ENCODE measurements at regions not wholly inside any gene's neighbourhood (a gene's known extent, or its start where the extent isn't known, plus 50 kb on each side); places are given as distances from the start of the nearest gene placed in this dataset.
"Not testable (repeated sequence)": the region's sequence is repeated elsewhere in the genome, so short reads cannot be mapped to it uniquely, and the experiment has no call there.

GRCh38 chrX:13179586-13179985 is 135.2 kb upstream of the FAM9C start:
- DNase-seq = no peak

- no peak for DNase-seq
Measured at GRCh38 chrX:13179100-13179499, 134.7 kb upstream of the FAM9C start.

GRCh38 chrX:13177921-13178566 is 133.6 kb upstream of the FAM9C start:
- no peak for DNase-seq

DNA sequence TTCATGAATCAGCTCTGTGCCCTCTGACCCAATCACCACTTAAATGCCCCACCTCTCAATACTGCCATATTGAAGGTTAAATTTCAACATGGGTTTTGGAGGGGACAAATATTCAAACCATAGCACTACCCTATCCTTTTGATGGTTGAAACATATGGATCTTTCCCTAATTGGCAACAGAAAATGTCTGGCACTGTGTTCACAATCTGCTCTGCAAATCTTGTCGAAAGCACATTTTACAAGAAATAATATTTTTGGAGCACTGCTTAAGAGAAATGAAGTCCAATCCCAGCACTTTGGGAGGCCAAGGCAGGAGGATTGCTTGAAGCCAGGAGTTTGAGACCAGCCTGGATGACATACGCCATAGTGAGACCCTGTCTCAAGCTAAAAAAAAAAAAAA is 130.6 kb upstream of the FAM9C start:
- DNase-seq = no peak

GRCh38 chrX:13170966-13171558 is 126.6 kb upstream of the FAM9C start:
- no peak for DNase-seq

DNA sequence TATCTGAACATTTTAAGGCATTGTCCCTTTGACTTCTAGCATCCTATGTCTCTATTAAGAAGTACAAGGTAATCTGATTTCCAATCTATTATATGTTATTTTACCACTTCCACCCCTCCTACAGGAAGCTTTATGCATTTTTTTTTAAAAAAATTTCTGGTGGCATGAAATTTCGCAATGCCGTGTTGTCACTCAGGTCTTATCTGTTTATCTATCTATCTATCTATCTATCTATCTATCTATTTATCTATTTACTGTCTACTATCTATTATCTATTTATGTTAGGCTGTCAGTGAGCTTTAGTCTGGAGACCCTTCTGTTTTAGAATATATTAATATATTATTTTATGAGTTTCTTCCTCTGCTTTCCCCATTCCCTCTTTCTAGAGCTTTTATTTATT is 125.3 kb upstream of the FAM9C start:
- no peak for DNase-seq

GRCh38 chrX:13168269-13168668 is 123.8 kb upstream of the FAM9C start:
- DNase-seq = peak; percentile 17

- peak; percentile 16 for DNase-seq
Measured at GRCh38 chrX:13167481-13168231, 123.2 kb upstream of the FAM9C start.

- DNase-seq = no peak
Measured at GRCh38 chrX:13165266-13166189, 121.1 kb upstream of the FAM9C start.

GRCh38 chrX:13164611-13165010 is 120.2 kb upstream of the FAM9C start:
- no peak for DNase-seq

GRCh38 chrX:13162772-13163410 is 118.5 kb upstream of the FAM9C start:
- no peak for DNase-seq

- DNase-seq = no peak
Measured at GRCh38 chrX:13159886-13160285, 115.5 kb upstream of the FAM9C start.

- no peak for DNase-seq
Measured at GRCh38 chrX:13158911-13159310, 114.5 kb upstream of the FAM9C start.

DNA sequence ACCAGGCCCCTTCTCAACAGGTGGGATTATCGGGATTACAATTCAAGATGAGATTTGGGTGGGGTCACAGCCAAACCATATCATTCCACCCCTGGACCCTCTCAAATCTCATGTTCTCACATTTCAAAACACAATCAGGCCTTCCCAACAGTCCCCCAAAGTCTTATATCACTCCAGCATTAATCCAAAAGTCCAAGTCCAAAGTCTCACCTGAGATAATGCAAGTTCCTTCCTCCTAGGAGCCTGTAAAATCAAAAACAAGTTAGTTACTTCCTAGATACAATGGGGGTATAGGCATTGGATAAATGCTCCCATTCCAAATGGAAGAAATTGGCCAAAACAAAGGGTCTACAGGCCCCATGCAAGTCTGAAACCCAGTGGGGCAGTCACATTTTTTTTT is 111.1 kb upstream of the FAM9C start:
- DNase-seq = not testable (repeated sequence)

GRCh38 chrX:13153796-13154195 is 109.4 kb upstream of the FAM9C start:
- DNase-seq = no peak

DNA sequence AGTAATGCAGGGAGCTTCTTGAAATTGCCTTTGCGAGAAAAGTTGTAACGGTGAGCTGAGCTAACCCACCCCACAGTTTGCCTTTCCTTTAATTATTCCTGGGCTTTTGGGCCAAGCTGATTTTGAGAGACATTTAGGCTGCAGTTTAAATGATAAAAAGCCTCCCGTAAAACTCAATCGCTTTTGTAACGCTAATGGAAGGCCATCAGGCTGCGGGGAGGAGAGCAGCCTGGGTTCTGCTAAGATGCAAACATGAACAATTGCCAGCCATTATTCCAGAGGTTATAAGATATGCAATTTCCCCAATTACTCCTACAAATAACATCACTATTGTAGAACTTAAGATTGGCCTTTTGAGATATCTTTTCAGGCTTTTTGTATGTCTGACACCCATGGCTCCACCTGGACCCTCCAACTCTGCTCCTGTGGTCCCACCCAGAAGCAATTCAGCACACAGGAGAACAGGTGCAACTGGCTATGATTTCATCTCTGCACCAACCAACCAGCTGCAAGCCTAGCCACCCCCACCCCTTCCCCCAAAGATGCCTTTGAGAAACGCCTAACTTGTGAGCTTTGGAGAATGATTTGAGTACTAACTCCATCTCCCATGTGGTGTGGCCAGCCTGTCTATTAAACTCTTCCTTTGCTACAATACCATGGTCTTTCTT is 108.2 kb upstream of the FAM9C start:
- DNase-seq = no peak

DNA sequence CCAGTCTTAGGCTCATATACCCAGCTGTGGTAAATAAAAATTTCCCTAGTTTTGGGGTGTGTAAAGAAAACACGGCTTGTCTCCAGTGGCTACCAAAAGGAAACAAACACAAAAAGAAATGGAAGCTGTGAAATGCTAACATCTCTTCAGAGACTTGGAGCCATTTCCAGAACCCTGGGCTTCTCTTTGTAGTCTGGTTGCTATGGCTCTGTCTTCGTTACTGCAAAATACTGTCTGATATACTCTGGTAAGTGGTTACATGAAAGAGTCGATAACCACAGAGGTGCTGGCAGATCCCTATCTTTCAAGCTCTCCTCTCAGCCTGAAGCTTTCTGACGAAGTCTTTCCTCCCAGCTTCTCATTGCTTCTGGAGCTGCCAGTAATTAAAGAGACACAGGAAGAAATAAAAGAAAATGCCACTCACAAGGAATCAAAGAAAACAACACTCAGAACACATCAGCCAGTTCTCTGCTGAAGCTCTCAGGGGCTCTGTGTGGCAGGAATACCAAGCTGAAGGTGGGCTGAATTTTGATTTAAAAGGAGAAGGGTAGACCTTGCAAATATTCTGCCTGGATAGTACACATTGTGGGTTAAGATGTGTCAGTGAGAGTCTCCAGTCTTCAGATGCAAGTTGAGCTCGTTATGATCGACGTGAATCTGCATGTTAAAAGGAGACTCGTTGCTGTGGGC is 107.6 kb upstream of the FAM9C start:
- peak; percentile 29 for DNase-seq

DNA sequence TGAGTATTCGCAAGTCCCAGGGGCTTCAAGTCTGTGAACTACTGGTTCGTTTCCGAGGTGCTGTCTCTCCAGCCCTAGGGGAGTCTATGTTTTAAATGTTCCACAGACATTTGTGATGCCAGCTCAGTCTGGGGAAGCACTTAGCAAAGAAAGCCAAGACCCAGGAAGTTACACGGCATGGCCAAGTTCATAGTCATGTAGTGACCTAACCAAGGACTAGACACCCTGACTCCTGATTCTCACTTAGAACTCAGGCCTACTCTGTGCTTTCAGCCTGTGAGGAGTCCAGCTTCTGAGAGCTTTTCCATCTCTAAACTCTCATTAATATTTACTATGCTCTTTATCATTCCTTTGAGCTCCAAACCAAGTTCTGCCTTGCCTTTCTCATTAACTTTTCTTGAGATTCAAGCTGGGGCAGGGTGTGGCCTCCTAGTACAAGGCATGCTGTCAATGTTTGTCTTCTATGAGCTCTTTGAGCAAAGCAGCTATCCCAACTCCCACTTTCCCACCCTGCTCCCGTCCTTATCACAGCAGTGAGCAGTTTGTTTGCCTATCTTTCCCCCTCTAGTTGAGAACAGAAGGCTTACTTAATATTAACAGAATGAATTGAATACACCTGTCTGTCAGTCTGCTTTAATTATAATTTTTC is 105.4 kb upstream of the FAM9C start:
- DNase-seq = no peak

DNA sequence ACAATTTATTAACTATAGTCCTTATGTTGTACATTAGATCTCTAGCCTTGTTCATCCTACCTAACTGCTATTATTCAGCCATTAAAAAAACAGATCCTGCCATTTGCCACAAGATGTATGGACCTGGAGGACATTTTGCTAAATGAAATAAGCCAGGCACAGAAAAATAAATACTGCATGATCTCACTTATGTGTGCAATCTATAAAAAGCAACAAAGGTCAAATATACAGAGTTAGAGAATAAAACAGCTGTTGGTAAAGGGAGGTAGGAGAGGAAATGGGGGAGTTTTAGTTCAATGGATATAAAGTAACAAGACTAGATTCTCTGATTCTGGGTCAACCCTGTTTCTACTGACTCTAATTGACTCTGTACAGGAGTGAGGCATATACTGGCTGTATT is 103.3 kb upstream of the FAM9C start:
- DNase-seq = no peak

GRCh38 chrX:13147147-13147546 is 102.7 kb upstream of the FAM9C start:
- no peak for DNase-seq
